ENCODE measurements at regions not wholly inside any gene's neighbourhood (a gene's known extent, or its start where the extent isn't known, plus 50 kb on each side); places are given as distances from the start of the nearest gene placed in this dataset.

DNA sequence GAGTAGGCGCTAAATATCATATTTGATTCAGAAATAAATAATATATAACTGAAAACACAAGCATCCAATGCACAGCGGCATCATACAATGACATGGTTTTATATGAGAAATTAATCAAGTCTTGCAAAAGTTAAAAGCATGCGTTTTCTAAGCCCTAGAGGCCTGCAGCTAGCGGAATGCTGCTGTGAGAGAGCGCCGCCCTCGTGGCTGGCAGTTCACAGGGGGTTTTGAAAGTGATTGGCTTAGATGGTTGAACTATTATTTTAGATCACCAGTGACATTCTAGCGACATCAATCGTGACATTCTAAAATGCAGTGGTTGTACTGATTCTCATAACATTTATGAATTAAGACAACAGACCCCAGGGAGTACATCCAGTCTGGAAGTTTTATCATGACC lies 235.2 kb upstream of the MGMT start:
- H3K27ac ChIP-seq = no peak overlapping the region
- no peak overlapping the region for H3K4me3 ChIP-seq
- TF ChIP-seq POLR2A (IDR thresholded peaks at IDR 0.05) = no peak
- TF ChIP-seq, protein P1, sequence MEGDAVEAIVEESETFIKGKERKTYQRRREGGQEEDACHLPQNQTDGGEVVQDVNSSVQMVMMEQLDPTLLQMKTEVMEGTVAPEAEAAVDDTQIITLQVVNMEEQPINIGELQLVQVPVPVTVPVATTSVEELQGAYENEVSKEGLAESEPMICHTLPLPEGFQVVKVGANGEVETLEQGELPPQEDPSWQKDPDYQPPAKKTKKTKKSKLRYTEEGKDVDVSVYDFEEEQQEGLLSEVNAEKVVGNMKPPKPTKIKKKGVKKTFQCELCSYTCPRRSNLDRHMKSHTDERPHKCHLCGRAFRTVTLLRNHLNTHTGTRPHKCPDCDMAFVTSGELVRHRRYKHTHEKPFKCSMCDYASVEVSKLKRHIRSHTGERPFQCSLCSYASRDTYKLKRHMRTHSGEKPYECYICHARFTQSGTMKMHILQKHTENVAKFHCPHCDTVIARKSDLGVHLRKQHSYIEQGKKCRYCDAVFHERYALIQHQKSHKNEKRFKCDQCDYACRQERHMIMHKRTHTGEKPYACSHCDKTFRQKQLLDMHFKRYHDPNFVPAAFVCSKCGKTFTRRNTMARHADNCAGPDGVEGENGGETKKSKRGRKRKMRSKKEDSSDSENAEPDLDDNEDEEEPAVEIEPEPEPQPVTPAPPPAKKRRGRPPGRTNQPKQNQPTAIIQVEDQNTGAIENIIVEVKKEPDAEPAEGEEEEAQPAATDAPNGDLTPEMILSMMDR (IDR thresholded peaks at IDR 0.05) = no peak
- H3K9me3 ChIP-seq = no peaks in the 10 kb centered on the region
- H3K27me3 ChIP-seq = no peaks in the 10 kb centered on the region
- H3K4me1 ChIP-seq = no peaks in the 10 kb centered on the region
- no peaks in the 10 kb centered on the region for H3K36me3 ChIP-seq
- no peak for DNase-seq
- intact Hi-C loops (cut with DNase I; ENCODE audit: low total_unique reads) = no loop called here

GRCh38 chr10:129233351-129234148 lies 233.5 kb upstream of the MGMT start:
- DNase-seq = no peak
- Histone ChIP-seq H3K4me1 (no peaks in the 10 kb centered on the region), H3K4me3 (no peak overlapping the region), H3K27me3 (no peaks in the 10 kb centered on the region), H3K9me3 (no peaks in the 10 kb centered on the region), H3K27ac (no peak overlapping the region), H3K36me3 (no peaks in the 10 kb centered on the region)
- intact Hi-C loops (cut with DNase I; ENCODE audit: low total_unique reads) = no loop called here
- no peak for TF ChIP-seq POLR2A (IDR thresholded peaks at IDR 0.05)
- TF ChIP-seq, protein P1 (IDR thresholded peaks at IDR 0.05) = no peak

GRCh38 chr10:129236274-129236691 lies 230.8 kb upstream of the MGMT start:
- intact Hi-C loops (cut with DNase I; ENCODE audit: low total_unique reads) = no loop called here
- Histone ChIP-seq H3K27me3 (no peaks in the 10 kb centered on the region), H3K27ac (no peak overlapping the region), H3K4me3 (no peak overlapping the region), H3K4me1 (no peaks in the 10 kb centered on the region), H3K36me3 (no peaks in the 10 kb centered on the region), H3K9me3 (no peaks in the 10 kb centered on the region)
- DNase-seq = no peak
- TF ChIP-seq POLR2A (IDR thresholded peaks at IDR 0.05) = no peak
- TF ChIP-seq, protein P1 (IDR thresholded peaks at IDR 0.05) = no peak

DNA sequence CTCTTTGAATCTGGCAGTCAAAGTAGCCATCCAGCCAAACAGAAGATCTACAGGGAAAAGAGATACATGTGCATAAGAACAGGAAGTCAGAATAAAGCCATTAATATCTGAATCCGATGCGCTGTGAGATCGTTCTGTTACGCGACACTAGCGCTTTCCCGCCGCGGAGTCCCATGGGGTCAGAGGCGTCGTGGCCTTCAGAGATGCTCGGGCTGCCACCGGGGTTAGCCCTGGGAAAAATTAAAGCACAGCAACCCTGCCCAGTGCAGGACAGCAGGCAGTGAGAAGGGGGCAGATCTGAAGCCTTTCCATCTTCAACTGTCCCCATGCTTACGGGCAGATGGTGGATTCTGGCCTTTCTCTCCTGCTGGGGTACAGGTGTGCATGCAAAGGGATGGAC lies 225.6 kb upstream of the MGMT start:
- no peak for DNase-seq

DNA sequence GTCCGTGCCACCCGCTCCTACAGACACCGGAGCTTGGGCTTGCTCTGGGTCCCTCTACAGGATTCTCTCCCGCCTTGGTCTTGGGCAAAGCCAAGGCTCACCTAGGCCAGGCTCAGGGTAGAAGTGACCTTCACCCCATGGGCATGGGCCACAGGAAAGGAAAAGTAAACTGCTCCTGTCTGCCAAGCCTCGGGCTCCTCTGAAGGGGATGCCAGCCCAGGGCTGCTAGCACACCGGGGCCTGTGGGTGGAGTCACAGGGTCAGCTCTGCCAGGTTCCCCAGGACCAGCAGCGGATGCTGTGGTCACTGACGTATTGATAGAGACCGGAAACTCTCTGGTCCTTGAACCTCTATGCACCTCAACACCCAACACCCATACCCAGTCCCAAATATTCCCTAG lies 222.7 kb upstream of the MGMT start:
- intact Hi-C loops (cut with DNase I; ENCODE audit: low total_unique reads) = no loop called here
- Histone ChIP-seq H3K4me3 (no peak overlapping the region), H3K27ac (no peak overlapping the region), H3K9me3 (no peaks in the 10 kb centered on the region), H3K4me1 (no peaks in the 10 kb centered on the region), H3K36me3 (no peaks in the 10 kb centered on the region), H3K27me3 (no peaks in the 10 kb centered on the region)
- no peak for TF ChIP-seq POLR2A (IDR thresholded peaks at IDR 0.05)
- TF ChIP-seq, protein P1 (IDR thresholded peaks at IDR 0.05) = no peak
- no peak for DNase-seq

More for the DNA sequence above, 225.6 kb upstream of the MGMT start:
- intact Hi-C loops (cut with DNase I; ENCODE audit: low total_unique reads) = no loop called here
- TF ChIP-seq, protein P1 (IDR thresholded peaks at IDR 0.05) = no peak
- TF ChIP-seq POLR2A (IDR thresholded peaks at IDR 0.05) = no peak
- Histone ChIP-seq H3K27me3 (no peaks in the 10 kb centered on the region), H3K4me3 (no peak overlapping the region), H3K27ac (no peak overlapping the region), H3K4me1 (no peaks in the 10 kb centered on the region), H3K9me3 (no peaks in the 10 kb centered on the region), H3K36me3 (no peaks in the 10 kb centered on the region)

All from uterus (tissue), 3 donors.